Prostate gland (tissue), 2 donors: ENCODE measurements at regions not wholly inside any gene's neighbourhood (a gene's known extent, or its start where the extent isn't known, plus 50 kb on each side); places are given as distances from the start of the nearest gene placed in this dataset.

Experiments used
- DNase-seq: peaks from one replicate; pipeline ENCODE4 v3.0.0-alpha.2; 2019; ENCODE audit warnings: low spot score
- H3K27ac ChIP-seq, 2 donors: fragments of 200-600 bp; sonication (generic); 2 replicates each; pipeline ENCODE4 v1.5.1; 2017 to 2019
- H3K27me3 ChIP-seq: fragments of 200-600 bp; sonication (generic); replicated peaks from 2 replicates; pipeline ENCODE4 v1.5.1; 2019; ENCODE audit not compliant: insufficient read depth
- H3K36me3 ChIP-seq, 2 donors: fragments of 200-600 bp; sonication (generic); 1 replicate in 1 of 2; 2 replicates in 1 of 2; pipeline versions ENCODE4 v1.5.1 to v1.8.1; 2017 to 2019
- H3K4me1 ChIP-seq: fragments of 200-600 bp; sonication (generic); replicated peaks from 2 replicates; pipeline ENCODE4 v1.5.1; 2019
- H3K4me3 ChIP-seq, 2 donors: fragments of 200-600 bp; sonication (generic); 2 replicates each; pipeline ENCODE4 v1.5.1; 2017 to 2019
- H3K9me3 ChIP-seq: fragments of 200-600 bp; sonication (generic); 2 replicates; pipeline ENCODE4 v1.5.1; 2017
- POLR2A ChIP-seq: fragments of 450-650 bp; IDR thresholded peaks from one replicate; pipeline ENCODE4 v1.6.1; 2016; ENCODE audit warnings: antibody characterized with exemption, mild to moderate bottlenecking
- POLR2AphosphoS5 ChIP-seq: sonication (generic); formaldehyde crosslinking; IDR thresholded peaks from one replicate; pipeline ENCODE4 v1.6.1; 2017; ENCODE audit warnings: antibody characterized with exemption
- WGBS: methylation state at CpG from one replicate; pipeline ENCODE4 v1.1.5; 2018; 5-methylcytosine and 5-hydroxymethylcytosine counted together
- intact Hi-C: fragments of 100-400 bp; cut with DNase I; formaldehyde crosslinking; loops from one replicate; pipeline ENCODE4 v1.14.2; 2022
- TF ChIP-seq, protein P1 (sequence below), 4 experiments: fragments of 200-600 bp in 2 of 4; fragments of 450-650 bp in 2 of 4; sonication (generic) in 2 of 4; IDR thresholded peaks; 1 replicate in 3 of 4; 2 replicates in 1 of 4; pipeline ENCODE4 v1.5.1; 2016 to 2019; ENCODE audit warnings: antibody characterized with exemption in 4 of 4, mild to moderate bottlenecking in 2 of 4, moderate library complexity in 2 of 4

- Histone ChIP-seq H3K36me3 (no peaks in the 10 kb centered on the region), H3K27me3 (no peaks in the 10 kb centered on the region), H3K27ac (no peak overlapping the region), H3K4me3 (no peak overlapping the region), H3K9me3 (no peaks in the 10 kb centered on the region), H3K4me1 (no peaks in the 10 kb centered on the region)
- intact Hi-C loops, result no loop called here
- no peak for DNase-seq
- 63% methylated on average over 3 of the region's 3 CpGs for WGBS
- TF ChIP-seq POLR2AphosphoS5 (no peak), POLR2A (no peak)
- TF ChIP-seq, protein P1, sequence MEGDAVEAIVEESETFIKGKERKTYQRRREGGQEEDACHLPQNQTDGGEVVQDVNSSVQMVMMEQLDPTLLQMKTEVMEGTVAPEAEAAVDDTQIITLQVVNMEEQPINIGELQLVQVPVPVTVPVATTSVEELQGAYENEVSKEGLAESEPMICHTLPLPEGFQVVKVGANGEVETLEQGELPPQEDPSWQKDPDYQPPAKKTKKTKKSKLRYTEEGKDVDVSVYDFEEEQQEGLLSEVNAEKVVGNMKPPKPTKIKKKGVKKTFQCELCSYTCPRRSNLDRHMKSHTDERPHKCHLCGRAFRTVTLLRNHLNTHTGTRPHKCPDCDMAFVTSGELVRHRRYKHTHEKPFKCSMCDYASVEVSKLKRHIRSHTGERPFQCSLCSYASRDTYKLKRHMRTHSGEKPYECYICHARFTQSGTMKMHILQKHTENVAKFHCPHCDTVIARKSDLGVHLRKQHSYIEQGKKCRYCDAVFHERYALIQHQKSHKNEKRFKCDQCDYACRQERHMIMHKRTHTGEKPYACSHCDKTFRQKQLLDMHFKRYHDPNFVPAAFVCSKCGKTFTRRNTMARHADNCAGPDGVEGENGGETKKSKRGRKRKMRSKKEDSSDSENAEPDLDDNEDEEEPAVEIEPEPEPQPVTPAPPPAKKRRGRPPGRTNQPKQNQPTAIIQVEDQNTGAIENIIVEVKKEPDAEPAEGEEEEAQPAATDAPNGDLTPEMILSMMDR (IDR thresholded peaks at IDR 0.05), result no peak
These were observed 728.8 kb downstream of the RERGL start for GRCh38 chr12:17361224-17361623.

DNA sequence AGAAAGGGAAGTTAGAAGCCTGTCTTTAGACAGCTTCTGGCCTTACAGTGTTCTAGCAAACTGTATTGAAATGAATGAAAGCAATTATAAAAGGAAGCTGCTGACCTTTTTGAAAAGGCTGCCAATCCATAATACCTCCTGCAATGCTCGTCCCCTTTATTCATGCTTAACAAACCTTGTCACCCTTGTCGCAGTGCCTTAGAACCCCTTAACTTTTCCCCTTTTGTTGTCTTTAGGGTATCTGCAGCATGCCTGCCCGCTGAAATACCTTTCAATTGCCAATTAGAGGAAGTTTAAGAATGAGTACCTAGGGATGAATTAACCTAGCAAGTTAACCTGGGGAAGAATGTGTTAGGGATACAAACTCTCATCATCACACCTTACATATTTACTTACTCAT, 731.2 kb downstream of the RERGL start:
- H3K4me1 ChIP-seq, result no peaks in the 10 kb centered on the region
- H3K4me3 ChIP-seq, result no peak overlapping the region
- no peaks in the 10 kb centered on the region for H3K27me3 ChIP-seq
- intact Hi-C loops, result no loop called here
- 30% methylated on average over 3 of the region's 3 CpGs for WGBS
- H3K9me3 ChIP-seq, result no peaks in the 10 kb centered on the region
- TF ChIP-seq POLR2A (no peak), POLR2AphosphoS5 (no peak)
- TF ChIP-seq, protein P1 (IDR thresholded peaks at IDR 0.05), result no peak
- no peaks in the 10 kb centered on the region for H3K36me3 ChIP-seq
- H3K27ac ChIP-seq, result no peak overlapping the region
- DNase-seq, result no peak

DNA sequence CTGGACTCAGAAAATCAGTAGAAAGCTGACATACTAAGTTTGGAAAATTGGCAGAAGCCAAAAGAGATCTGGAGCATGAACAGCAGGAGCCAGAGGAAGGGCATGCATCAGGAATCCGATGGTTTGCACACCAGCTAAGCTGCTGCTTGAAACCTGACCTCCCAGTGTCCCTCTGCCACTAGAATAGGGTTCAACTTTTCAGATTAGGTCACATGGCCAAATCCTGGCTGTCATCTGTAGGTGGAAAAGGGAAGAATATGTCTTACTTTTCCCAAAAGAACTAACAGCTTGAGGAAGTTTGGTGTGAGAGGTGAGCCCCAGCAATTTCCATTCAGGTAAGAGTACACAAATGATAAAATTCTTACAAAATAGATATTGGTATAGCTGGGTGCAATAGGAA, 732.6 kb downstream of the RERGL start:
- no peaks in the 10 kb centered on the region for H3K4me1 ChIP-seq
- H3K27me3 ChIP-seq, result no peaks in the 10 kb centered on the region
- intact Hi-C loops, result no loop called here
- no peak overlapping the region for H3K27ac ChIP-seq
- no peaks in the 10 kb centered on the region for H3K36me3 ChIP-seq
- WGBS, result 60% methylated on average over 1 of the region's 1 CpG
- TF ChIP-seq POLR2A (no peak), POLR2AphosphoS5 (no peak)
- TF ChIP-seq, protein P1 (IDR thresholded peaks at IDR 0.05), result no peak
- no peak for DNase-seq
- no peaks in the 10 kb centered on the region for H3K9me3 ChIP-seq
- H3K4me3 ChIP-seq, result no peak overlapping the region

DNA sequence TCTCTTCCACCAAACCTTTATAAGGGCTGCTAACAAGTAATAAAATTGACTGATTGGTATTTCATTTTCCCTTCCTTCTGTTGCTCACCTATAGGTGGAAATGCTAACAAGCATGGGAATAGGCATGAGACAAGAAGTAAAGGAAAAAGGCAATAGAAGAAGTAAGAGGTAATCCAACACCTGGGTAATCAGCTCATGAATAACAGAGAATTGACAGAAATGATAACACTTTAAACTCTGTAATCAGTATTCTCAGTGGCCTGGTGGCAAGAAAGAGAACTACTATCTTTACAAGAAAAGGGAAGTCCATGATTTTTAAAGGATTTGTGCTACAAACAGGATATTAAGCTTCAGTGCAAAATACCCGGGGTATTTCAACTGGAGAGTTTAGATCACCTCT, 737.8 kb downstream of the RERGL start:
- no peaks in the 10 kb centered on the region for H3K4me1 ChIP-seq
- no peak for DNase-seq
- no peak for TF ChIP-seq POLR2AphosphoS5
- TF ChIP-seq POLR2A, result no peak
- TF ChIP-seq, protein P1 (IDR thresholded peaks at IDR 0.05), result no peak
- no peaks in the 10 kb centered on the region for H3K36me3 ChIP-seq
- no peaks in the 10 kb centered on the region for H3K27me3 ChIP-seq
- H3K27ac ChIP-seq, result no peak overlapping the region
- 46% methylated on average over 1 of the region's 1 CpG for WGBS
- H3K9me3 ChIP-seq, result no peaks in the 10 kb centered on the region
- intact Hi-C loops, result no loop called here
- H3K4me3 ChIP-seq, result no peak overlapping the region

DNA sequence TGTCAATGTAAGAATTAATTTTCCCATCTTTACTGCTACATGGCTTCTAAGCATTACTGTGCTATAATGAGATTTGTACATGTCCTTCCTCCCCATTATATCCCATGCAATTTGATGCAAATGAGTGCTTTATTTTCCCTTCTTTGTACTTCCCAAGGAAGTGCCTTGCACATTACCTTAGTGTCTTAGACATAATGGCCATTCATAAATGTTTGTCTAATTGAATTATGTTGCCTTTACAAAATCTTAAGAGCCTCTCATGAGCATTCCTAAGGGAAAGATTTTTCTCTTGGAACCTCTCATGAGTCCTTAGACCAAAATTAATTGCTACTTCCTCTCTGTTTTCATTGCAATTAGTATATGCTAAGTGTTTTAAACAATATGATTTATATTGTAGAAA, 741.7 kb downstream of the RERGL start:
- Histone ChIP-seq H3K4me1 (no peaks in the 10 kb centered on the region), H3K4me3 (no peak overlapping the region), H3K27ac (no peak overlapping the region), H3K9me3 (no peaks in the 10 kb centered on the region), H3K36me3 (no peaks in the 10 kb centered on the region), H3K27me3 (no peaks in the 10 kb centered on the region)
- no peak for DNase-seq
- no peak for TF ChIP-seq POLR2AphosphoS5
- intact Hi-C loops, result no loop called here
